ENCODE measurements at regions not wholly inside any gene's neighbourhood (a gene's known extent, or its start where the extent isn't known, plus 50 kb on each side); places are given as distances from the start of the nearest gene placed in this dataset.

- FAIRE-seq (no peak), ATAC-seq (no peak), DNase-seq (no peak)
- Histone ChIP-seq H3K9me3 (no peaks in the 10 kb centered on the region), H3K27me3 (no peaks in the 10 kb centered on the region), H3K36me3 (no peaks in the 10 kb centered on the region), H3K4me3 (no peak overlapping the region), H3K4me1 (no peaks in the 10 kb centered on the region), H3K27ac (no peak overlapping the region)
- no peak for TF ChIP-seq CTCF (IDR thresholded peaks at IDR 0.05)
- intact Hi-C loops (cut with DNase I) = no loop called here
- 64 to 70% methylated on average over 1 of the region's 1 CpG for WGBS, 2 donors
Measured at GRCh38 chr2:35081622-35082015, 1274.0 kb upstream of the CRIM1 start.

GRCh38 chr2:35081001-35081621, 1274.5 kb upstream of the CRIM1 start:
- no peaks in the 10 kb centered on the region for H3K9me3 ChIP-seq
- DNase-seq (no peak), FAIRE-seq (no peak), ATAC-seq (peak in 1 of 4 donors; percentile 43)
- WGBS, 2 donors = 49 to 62% methylated on average over 1 of the region's 1 CpG
- no peak overlapping the region for H3K4me3 ChIP-seq
- intact Hi-C loops (cut with DNase I) = no loop called here
- H3K27me3 ChIP-seq = no peaks in the 10 kb centered on the region
- H3K4me1 ChIP-seq = no peaks in the 10 kb centered on the region
- no peak overlapping the region for H3K27ac ChIP-seq
- TF ChIP-seq CTCF (IDR thresholded peaks at IDR 0.05) = no peak
- H3K36me3 ChIP-seq = no peaks in the 10 kb centered on the region

- Histone ChIP-seq H3K9me3 (no peaks in the 10 kb centered on the region), H3K27ac (no peak overlapping the region), H3K4me1 (no peaks in the 10 kb centered on the region), H3K27me3 (no peaks in the 10 kb centered on the region), H3K36me3 (no peaks in the 10 kb centered on the region), H3K4me3 (no peak overlapping the region)
- intact Hi-C loops (cut with DNase I) = no loop called here
- ATAC-seq = no peak
- FAIRE-seq = no peak
- no peak for DNase-seq
- WGBS, 2 donors = 65 to 67% methylated on average over 5 of the region's 5 CpGs
- TF ChIP-seq CTCF (IDR thresholded peaks at IDR 0.05) = no peak
Measured at GRCh38 chr2:35080231-35080910, 1275.2 kb upstream of the CRIM1 start.

GRCh38 chr2:35067420-35067819, 1288.2 kb upstream of the CRIM1 start:
- DNase-seq = no peak
- no peak for FAIRE-seq
- TF ChIP-seq CTCF (IDR thresholded peaks at IDR 0.05) = no peak
- H3K36me3 ChIP-seq = no peaks in the 10 kb centered on the region
- intact Hi-C loops (cut with DNase I) = no loop called here
- H3K27ac ChIP-seq = no peak overlapping the region
- no peaks in the 10 kb centered on the region for H3K4me1 ChIP-seq
- H3K27me3 ChIP-seq = no peaks in the 10 kb centered on the region
- no peaks in the 10 kb centered on the region for H3K9me3 ChIP-seq
- H3K4me3 ChIP-seq = no peak overlapping the region
- 37 to 68% methylated on average over 1 of the region's 1 CpG for WGBS, 2 donors
- ATAC-seq = no peak

GRCh38 chr2:35063836-35064235, 1291.7 kb upstream of the CRIM1 start:
- no peak for DNase-seq
- Histone ChIP-seq H3K36me3 (no peaks in the 10 kb centered on the region), H3K27me3 (no peaks in the 10 kb centered on the region), H3K27ac (no peak overlapping the region), H3K9me3 (no peaks in the 10 kb centered on the region), H3K4me1 (no peaks in the 10 kb centered on the region), H3K4me3 (no peak overlapping the region)
- WGBS, 2 donors = 74 to 83% methylated on average over 5 of the region's 5 CpGs
- intact Hi-C loops (cut with DNase I) = no loop called here
- no peak for TF ChIP-seq CTCF (IDR thresholded peaks at IDR 0.05)
- ATAC-seq = no peak
- no peak for FAIRE-seq
